Nephron progenitor cell (in vitro differentiated cells): ENCODE measurements at regions not wholly inside any gene's neighbourhood (a gene's known extent, or its start where the extent isn't known, plus 50 kb on each side); places are given as distances from the start of the nearest gene placed in this dataset.

Experiments used
- DNase-seq: peaks from one replicate; pipeline ENCODE4 v3.0.0; 2021
- H3K27ac Mint-ChIP-seq: 2 replicates; pipeline ENCODE4 v1.8.0; 2021; ENCODE audit warnings: mild to moderate bottlenecking, moderate library complexity, mixed read lengths
- H3K27me3 Mint-ChIP-seq: 2 replicates; pipeline ENCODE4 v1.8.0; 2021; ENCODE audit warnings: mild to moderate bottlenecking, low read depth, mixed read lengths; ENCODE audit not compliant: poor library complexity
- H3K36me3 Mint-ChIP-seq: 2 replicates; pipeline ENCODE4 v1.8.0; 2021; ENCODE audit warnings: low read depth, mixed read lengths
- H3K4me1 Mint-ChIP-seq: 2 replicates; pipeline ENCODE4 v1.8.0; 2021; ENCODE audit warnings: mixed read lengths
- H3K4me3 Mint-ChIP-seq: 2 replicates; pipeline ENCODE4 v1.8.0; 2021; ENCODE audit warnings: mild to moderate bottlenecking, moderate library complexity, mixed read lengths
- H3K9me3 Mint-ChIP-seq: 2 replicates; pipeline ENCODE4 v1.8.0; 2021; ENCODE audit warnings: mild to moderate bottlenecking, moderate library complexity, mixed read lengths
- CTCF ChIP-seq: fragments of 200-600 bp; sonication (generic); IDR thresholded peaks from 2 replicates; pipeline ENCODE4 v1.5.0; 2021; ENCODE audit warnings: antibody characterized with exemption

GRCh38 chr1:29392486-29393450, 156.4 kb downstream of the PTPRU start:
- peaks cover 10% of the 10 kb centered on the region for H3K27me3 Mint-ChIP-seq
- H3K36me3 Mint-ChIP-seq: no peaks in the 10 kb centered on the region
- TF ChIP-seq CTCF: no peak
- no peaks in the 10 kb centered on the region for H3K9me3 Mint-ChIP-seq
- no peak overlapping the region for H3K4me3 Mint-ChIP-seq
- no peak overlapping the region for H3K27ac Mint-ChIP-seq
- DNase-seq: no peak
- H3K4me1 Mint-ChIP-seq: peaks cover 37% of the 10 kb centered on the region

- TF ChIP-seq CTCF: no peak
These were observed 155.7 kb downstream of the PTPRU start for GRCh38 chr1:29392036-29392435.

GRCh38 chr1:29391362-29391880, 155.1 kb downstream of the PTPRU start:
- no peak for TF ChIP-seq CTCF
- Mint-ChIP-seq H3K4me1 (peaks cover 32% of the 10 kb centered on the region), H3K36me3 (no peaks in the 10 kb centered on the region), H3K27me3 (peaks cover 11% of the 10 kb centered on the region), H3K9me3 (no peaks in the 10 kb centered on the region), H3K27ac (no peak overlapping the region), H3K4me3 (no peak overlapping the region)
- no peak for DNase-seq

More at GRCh38 chr1:29392036-29392435, 155.7 kb downstream of the PTPRU start:
- Mint-ChIP-seq H3K36me3 (no peaks in the 10 kb centered on the region), H3K27ac (no peak overlapping the region), H3K4me1 (peaks cover 37% of the 10 kb centered on the region), H3K9me3 (no peaks in the 10 kb centered on the region), H3K27me3 (peaks cover 11% of the 10 kb centered on the region), H3K4me3 (no peak overlapping the region)
- no peak for DNase-seq

GRCh38 chr1:29390491-29391361, 154.4 kb downstream of the PTPRU start:
- no peaks in the 10 kb centered on the region for H3K9me3 Mint-ChIP-seq
- no peak for TF ChIP-seq CTCF
- no peak overlapping the region for H3K4me3 Mint-ChIP-seq
- no peak overlapping the region for H3K27ac Mint-ChIP-seq
- H3K27me3 Mint-ChIP-seq: peaks cover 11% of the 10 kb centered on the region
- DNase-seq: no peak
- peaks cover 26% of the 10 kb centered on the region for H3K4me1 Mint-ChIP-seq
- no peaks in the 10 kb centered on the region for H3K36me3 Mint-ChIP-seq

GRCh38 chr1:29390075-29390474, 153.8 kb downstream of the PTPRU start:
- Mint-ChIP-seq H3K4me3 (no peak overlapping the region), H3K36me3 (no peaks in the 10 kb centered on the region), H3K9me3 (no peaks in the 10 kb centered on the region), H3K4me1 (peaks cover 20% of the 10 kb centered on the region), H3K27ac (no peak overlapping the region), H3K27me3 (peaks cover 11% of the 10 kb centered on the region)
- no peak for TF ChIP-seq CTCF
- no peak for DNase-seq
